SK-N-SH treated with all-trans-retinoic acid at 6 μM for 48 hours (cell line): ENCODE measurements at regions not wholly inside any gene's neighbourhood (a gene's known extent, or its start where the extent isn't known, plus 50 kb on each side); places are given as distances from the start of the nearest gene placed in this dataset.
"Not testable (repeated sequence)": the region's sequence is repeated elsewhere in the genome, so short reads cannot be mapped to it uniquely, and the experiment has no call there.

Source experiments
- ARNTL ChIP-seq: fragments of 450-650 bp; formaldehyde crosslinking; IDR thresholded peaks from 2 replicates; pipeline ENCODE4 v1.5.0; 2020; ENCODE audit warnings: low read depth, mild to moderate bottlenecking, moderate library complexity, borderline replicate concordance
- PATZ1 ChIP-seq: fragments of 250-450 bp; sonication (Bioruptor Pico); IDR thresholded peaks from 2 replicates; pipeline ENCODE4 v1.8.0; 2020; ENCODE audit warnings: mild to moderate bottlenecking, moderate library complexity, borderline replicate concordance
- POU6F1 ChIP-seq: fragments of 250-450 bp; sonication (Bioruptor Pico); IDR thresholded peaks from 2 replicates; pipeline ENCODE4 v1.8.0; 2021; ENCODE audit warnings: low read depth, mild to moderate bottlenecking, moderate library complexity, borderline replicate concordance
- RARB ChIP-seq: fragments of 250-450 bp; sonication (Bioruptor Pico); IDR thresholded peaks from 2 replicates; pipeline ENCODE4 v1.8.0; 2021; ENCODE audit warnings: mild to moderate bottlenecking, moderate library complexity
- TCF4 ChIP-seq: fragments of 250-450 bp; sonication (Bioruptor Pico); IDR thresholded peaks from 2 replicates; pipeline ENCODE4 v1.8.0; 2021; ENCODE audit warnings: mild to moderate bottlenecking, moderate library complexity, borderline replicate concordance
- ZFP3 ChIP-seq: fragments of 250-450 bp; sonication (Bioruptor Pico); IDR thresholded peaks from 2 replicates; pipeline ENCODE4 v1.5.0; 2020; ENCODE audit warnings: mild to moderate bottlenecking, moderate library complexity
- ZFP30 ChIP-seq: fragments of 450-650 bp; formaldehyde crosslinking; IDR thresholded peaks from 2 replicates; pipeline ENCODE4 v1.5.0; 2022; ENCODE audit warnings: mild to moderate bottlenecking, moderate library complexity

GRCh38 chr5:116867825-116868224 lies 293.2 kb upstream of the SEMA6A start:
- TF ChIP-seq ARNTL (CRISPR knock-in tag); POU6F1 (CRISPR knock-in tag); TCF4 (CRISPR knock-in tag); PATZ1 (CRISPR knock-in tag); ZFP30; ZFP3 (CRISPR knock-in tag); RARB (CRISPR knock-in tag): not testable (repeated sequence)
